ENCODE measurements at regions not wholly inside any gene's neighbourhood (a gene's known extent, or its start where the extent isn't known, plus 50 kb on each side); places are given as distances from the start of the nearest gene placed in this dataset.

DNA sequence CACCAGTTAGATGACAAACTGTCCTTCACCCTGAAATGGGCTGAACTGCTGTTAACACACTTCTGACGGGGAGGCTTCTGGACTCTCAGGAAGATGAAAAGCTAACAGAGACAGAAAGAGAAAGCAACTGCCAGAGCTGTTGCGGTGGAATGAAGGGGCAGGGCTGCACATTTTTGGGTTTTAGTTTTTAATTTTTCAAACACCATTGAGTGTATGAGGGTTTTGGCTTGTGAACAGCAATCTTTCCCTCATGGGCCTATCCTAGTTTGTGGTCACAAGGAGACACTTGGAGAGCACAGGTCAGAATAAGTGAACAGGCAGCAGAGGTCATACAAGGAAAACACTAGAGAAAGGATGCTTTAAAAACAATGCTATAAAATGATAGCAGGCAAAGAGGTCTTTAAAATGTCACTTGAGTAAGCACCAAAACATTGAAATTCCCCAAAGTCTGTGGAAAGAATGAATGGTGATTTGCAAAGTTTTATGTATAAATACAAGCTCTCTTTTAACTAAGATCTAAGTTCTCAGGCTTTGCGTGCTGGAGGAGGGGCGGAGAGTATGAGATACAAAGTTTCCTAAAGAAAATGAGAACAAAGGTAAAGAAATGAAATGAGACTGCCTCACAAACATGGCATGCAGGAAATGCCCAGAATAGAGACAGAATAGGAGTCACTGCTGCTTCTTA is 101.4 kb upstream of the GLI3 start:
- ATAC-seq (no peak), DNase-seq (ENCODE audit: extremely low read depth in 1 of 4, low spot score in 3 of 4) (no peak), FAIRE-seq (no peak)
- H4K20me1 ChIP-seq (replicated peaks; ENCODE audit: control insufficient read depth, insufficient read depth, low read length) = no peaks in the 10 kb centered on the region; the same call in 1 of the 2 replicates
- H3K36me3 ChIP-seq (ENCODE audit: control insufficient read depth, insufficient read depth, low read length) = no peaks in the 10 kb centered on the region
- BruUV-seq (replicated peaks) = no TSS peak
- H3K27ac ChIP-seq (ENCODE audit: extremely low read depth, low read depth, low read length) = no peak overlapping the region
- H3K79me2 ChIP-seq (ENCODE audit: control insufficient read depth, insufficient read depth, low read length) = no peaks in the 10 kb centered on the region
- H3K27me3 ChIP-seq (ENCODE audit: control insufficient read depth in 2 of 2, insufficient read depth in 2 of 2, low read length in 2 of 2) = peaks cover 0 to 4% of the 10 kb centered on the region in 2 experiments; a peak in 1 of 5 replicates
- no peak overlapping the region for H3K9ac ChIP-seq (ENCODE audit: insufficient read depth in 1 of 2, low read depth in 2 of 2, low read length in 2 of 2)
- no peaks in the 10 kb centered on the region for H3K9me3 ChIP-seq (replicated peaks; ENCODE audit: control insufficient read depth, insufficient read depth, low read depth, low read length)
- no peak overlapping the region for H2AFZ ChIP-seq (ENCODE audit: low read depth, low read length)
- POLR2A ChIA-PET = no interaction called here
- CTCF ChIA-PET (ENCODE audit: low intra/inter-chr PET ratio) = no interaction called here
- no peak overlapping the region for H3K4me2 ChIP-seq (ENCODE audit: insufficient read depth, low read length)
- intact Hi-C loops (cut with micrococcal nuclease) = no loop called here
- 0% methylated on average over 4 of the region's 4 CpGs for WGBS (ENCODE audit: insufficient coverage, low coverage, missing lambda C conversion rate)
- no peaks in the 10 kb centered on the region for H3K4me1 ChIP-seq (replicated peaks in 1 of 2; ENCODE audit: control insufficient read depth in 2 of 2, insufficient read depth in 2 of 2, low read length in 2 of 2)
- H3K4me3 ChIP-seq = no peak overlapping the region
- H3K9me1 ChIP-seq (ENCODE audit: control insufficient read depth, insufficient read depth, low read length) = no peaks in the 10 kb centered on the region
- in situ Hi-C loops (cut with MboI) = no loop called here
- TF ChIP-seq MXD1 (CRISPR knock-in tag; IDR thresholded peaks at IDR 0.05; ENCODE audit: borderline replicate concordance, poor library complexity, severe bottlenecking) (no peak), CBFB (CRISPR knock-in tag; IDR thresholded peaks at IDR 0.05) (no peak), XRCC4 (IDR thresholded peaks at IDR 0.05; ENCODE audit: extremely low read depth, insufficient read depth, insufficient read length) (no peak), ATF7 (IDR thresholded peaks at IDR 0.05) (no peak), BMI1 (IDR thresholded peaks at IDR 0.05; ENCODE audit: low read length) (no peak), CLOCK (CRISPR knock-in tag; IDR thresholded peaks at IDR 0.05; ENCODE audit: borderline replicate concordance) (no peak), MCM2 (IDR thresholded peaks at IDR 0.05; ENCODE audit: low read depth) (no peak), ELF4 (CRISPR knock-in tag; IDR thresholded peaks at IDR 0.05) (no peak), L3MBTL2 (IDR thresholded peaks at IDR 0.05) (no peak), ZNF449 (CRISPR knock-in tag; IDR thresholded peaks at IDR 0.05) (no peak), EGR1 (conservative IDR thresholded peaks at IDR 0.05) (no peak), ZBTB1 (CRISPR knock-in tag; IDR thresholded peaks at IDR 0.05; ENCODE audit: borderline replicate concordance, low read depth) (no peak), CTCFL (IDR thresholded peaks at IDR 0.05; ENCODE audit: borderline replicate concordance, insufficient read depth, low read depth, low read length, poor library complexity, severe bottlenecking) (no peak)
- TF ChIP-seq, protein P1, sequence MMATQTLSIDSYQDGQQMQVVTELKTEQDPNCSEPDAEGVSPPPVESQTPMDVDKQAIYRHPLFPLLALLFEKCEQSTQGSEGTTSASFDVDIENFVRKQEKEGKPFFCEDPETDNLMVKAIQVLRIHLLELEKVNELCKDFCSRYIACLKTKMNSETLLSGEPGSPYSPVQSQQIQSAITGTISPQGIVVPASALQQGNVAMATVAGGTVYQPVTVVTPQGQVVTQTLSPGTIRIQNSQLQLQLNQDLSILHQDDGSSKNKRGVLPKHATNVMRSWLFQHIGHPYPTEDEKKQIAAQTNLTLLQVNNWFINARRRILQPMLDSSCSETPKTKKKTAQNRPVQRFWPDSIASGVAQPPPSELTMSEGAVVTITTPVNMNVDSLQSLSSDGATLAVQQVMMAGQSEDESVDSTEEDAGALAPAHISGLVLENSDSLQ (IDR thresholded peaks at IDR 0.05) = no peak

Measured in K562 (cell line).